Erythroblast (primary cell): ENCODE measurements at regions not wholly inside any gene's neighbourhood (a gene's known extent, or its start where the extent isn't known, plus 50 kb on each side); places are given as distances from the start of the nearest gene placed in this dataset.
"Not testable (repeated sequence)": the region's sequence is repeated elsewhere in the genome, so short reads cannot be mapped to it uniquely, and the experiment has no call there.

ENCODE experiments used
- DNase-seq, 2 experiments: peaks; one replicate each; lab custom pipeline; 2025; lab: John Stamatoyannopoulos, UW
- GATA1 ChIP-seq: IDR thresholded peaks from 2 replicates; pipeline ENCODE4 v1.6.1; 2011; ENCODE audit warnings: low read depth, mild to moderate bottlenecking, control low read depth, low read length, moderate library complexity
- POLR2A ChIP-seq: IDR thresholded peaks from 2 replicates; pipeline ENCODE4 v1.6.1; 2011; ENCODE audit warnings: mild to moderate bottlenecking, low read length

DNA sequence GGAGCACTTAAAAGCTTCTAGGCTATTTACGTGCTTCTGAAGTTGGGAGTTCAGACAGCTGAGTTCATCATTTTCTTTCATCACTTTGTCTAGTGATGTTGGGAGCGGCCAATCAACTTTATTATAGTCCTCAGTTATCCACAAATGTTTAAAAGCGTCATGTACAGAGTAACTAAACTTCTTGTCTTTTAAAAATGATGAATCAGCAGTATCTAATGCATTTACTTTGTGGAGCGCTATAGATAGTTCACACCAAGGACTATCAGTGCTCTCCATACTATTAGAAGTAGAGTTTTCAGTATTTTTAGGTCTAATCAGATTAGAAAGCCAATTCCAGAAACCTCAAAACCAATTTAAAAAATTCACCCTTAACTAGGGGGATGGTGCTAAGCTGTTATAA lies 778.7 kb upstream of the PRMT6 start:
- no peak for DNase-seq
- TF ChIP-seq GATA1 (no peak), POLR2A (no peak)

DNA sequence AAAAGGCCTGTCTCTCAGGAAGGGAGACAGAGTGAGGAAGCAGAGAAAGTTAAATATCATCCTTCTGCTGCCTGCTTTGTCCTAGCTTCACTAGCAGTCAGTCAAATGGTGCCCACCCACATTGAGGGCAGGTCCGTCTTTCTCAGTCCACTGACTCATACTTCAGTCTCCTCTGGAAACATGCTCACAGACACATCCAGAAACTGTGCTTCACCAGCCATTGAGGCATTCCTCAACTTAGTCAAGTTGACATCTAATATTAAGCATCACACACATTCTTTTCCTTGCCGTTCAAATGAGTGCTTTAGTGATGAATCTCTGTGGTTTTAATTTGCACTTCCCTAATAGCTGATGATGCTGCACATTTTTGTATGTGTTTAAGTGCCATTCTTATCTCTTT lies 777.8 kb upstream of the PRMT6 start:
- no peak for TF ChIP-seq POLR2A
- TF ChIP-seq GATA1, result no peak
- no peak for DNase-seq

DNA sequence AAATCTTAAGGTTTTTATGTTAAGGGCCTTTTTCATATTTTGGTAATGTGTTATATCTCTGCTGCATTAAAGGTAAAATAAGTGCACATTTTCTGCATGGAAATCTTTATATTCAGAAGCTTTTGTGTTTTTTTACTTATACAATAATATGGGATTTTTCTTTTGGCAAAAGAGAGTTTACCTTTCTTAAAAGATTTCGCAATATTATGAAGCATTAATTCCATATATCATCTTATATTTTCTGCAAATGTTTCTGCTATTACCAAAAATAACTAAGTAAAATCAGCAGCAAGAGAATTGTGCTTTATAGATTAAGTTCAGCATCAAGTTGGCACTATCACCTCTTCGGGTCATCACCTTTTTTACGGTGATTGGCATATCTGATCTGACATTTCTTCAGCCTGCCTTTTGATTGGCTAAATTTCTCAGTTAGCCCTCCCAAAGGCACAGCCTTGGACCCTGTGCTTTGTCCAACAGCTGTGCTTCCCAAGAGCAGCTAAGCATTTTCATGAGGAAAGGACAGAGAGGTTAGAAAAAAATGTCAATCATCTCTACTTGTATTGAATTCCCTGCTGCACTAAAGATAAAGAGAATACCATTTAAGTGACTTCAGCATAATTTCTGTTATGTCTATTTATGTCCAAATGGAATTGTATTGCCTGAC lies 767.1 kb upstream of the PRMT6 start:
- TF ChIP-seq GATA1 (no peak), POLR2A (no peak)
- no peak for DNase-seq

DNA sequence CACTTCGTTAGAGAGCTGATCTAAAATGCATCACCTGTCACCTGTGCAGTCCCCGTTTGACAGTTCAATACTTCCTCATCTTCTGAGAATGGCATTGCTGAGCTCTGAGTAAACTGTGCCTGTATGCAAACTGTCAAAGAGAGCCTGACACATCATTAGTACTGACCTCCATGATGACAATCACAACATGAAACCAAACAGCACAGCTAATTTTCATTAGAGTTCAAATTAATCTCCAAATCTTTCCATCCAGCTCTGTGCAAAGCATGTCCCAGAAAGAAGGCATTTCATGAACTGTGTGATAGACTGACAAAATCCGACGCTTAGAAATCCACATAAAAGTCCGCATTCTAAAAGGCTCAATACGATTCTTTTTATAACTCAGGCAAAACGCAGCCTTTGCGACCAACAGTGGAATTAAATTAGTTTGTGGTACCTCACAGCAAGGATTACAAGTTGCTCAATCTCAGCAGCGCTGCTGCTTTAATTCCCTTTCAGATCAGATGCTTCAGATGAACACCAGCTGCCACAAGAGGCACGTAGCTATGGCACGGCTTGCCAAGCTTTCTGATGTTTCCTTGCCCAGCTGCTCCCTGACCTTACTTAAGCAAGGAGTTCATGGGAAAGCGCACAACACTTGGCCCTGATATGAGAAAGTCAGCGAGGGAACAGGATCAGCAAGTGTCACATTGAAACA lies 765.5 kb upstream of the PRMT6 start:
- no peak for DNase-seq
- no peak for TF ChIP-seq POLR2A
- no peak for TF ChIP-seq GATA1

DNA sequence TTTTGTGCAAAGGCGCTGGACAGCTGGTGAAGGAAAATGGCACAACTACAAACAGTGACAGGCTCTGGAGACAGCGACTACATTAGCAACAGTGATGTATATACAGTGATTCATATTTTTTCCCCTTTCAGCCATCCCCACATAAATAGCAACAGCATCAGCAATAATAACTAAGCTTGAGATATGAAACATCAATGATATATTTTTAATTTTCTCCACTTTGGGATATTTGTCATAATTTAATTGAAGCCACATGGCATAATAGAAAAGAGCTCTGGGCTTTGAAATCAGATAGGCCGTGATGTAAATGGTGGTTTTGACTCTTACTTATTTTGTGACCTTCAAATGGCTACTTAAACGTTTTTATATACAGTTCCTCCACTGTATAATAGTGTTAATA lies 764.3 kb upstream of the PRMT6 start:
- DNase-seq, result no peak
- TF ChIP-seq POLR2A (no peak), GATA1 (no peak)

DNA sequence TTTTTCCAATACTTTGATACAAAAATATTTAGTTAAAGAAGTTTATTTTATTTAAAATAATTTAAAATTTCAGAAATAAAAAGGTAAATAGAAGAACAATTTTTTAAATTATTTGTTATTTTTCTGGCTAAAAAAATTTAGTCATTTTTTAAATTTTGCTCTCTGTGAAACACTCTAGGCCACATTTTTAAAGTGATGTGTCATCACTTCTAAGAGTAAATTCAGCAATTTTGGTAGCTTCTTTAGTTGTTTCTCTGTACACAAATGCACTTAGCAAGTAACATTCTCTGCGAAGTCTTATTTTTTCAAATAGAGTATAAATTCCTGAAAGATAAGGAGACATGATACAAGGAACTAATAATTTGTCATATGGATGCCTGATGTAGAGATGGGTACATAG lies 760.0 kb upstream of the PRMT6 start:
- no peak for TF ChIP-seq POLR2A
- TF ChIP-seq GATA1, result no peak
- DNase-seq, result no peak

DNA sequence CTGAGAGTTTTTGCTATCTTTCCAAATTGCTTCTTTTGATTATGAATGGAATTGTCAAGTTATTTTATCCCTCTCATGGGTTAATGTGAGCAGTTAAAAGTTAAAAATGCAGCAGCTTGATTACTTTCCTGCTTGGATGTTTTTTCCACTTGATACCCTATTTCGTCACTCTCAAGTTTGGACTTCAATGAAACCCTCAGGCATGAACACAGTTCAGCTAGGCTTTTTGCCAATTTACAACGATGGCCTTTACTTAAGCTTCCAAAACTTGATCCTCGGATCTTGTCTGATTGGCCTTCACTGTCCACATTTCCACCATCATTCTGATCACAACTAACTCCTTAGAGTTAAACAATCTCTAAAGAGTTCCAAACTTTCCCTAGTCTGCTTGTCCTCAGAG lies 752.4 kb upstream of the PRMT6 start:
- DNase-seq, result no peak
- TF ChIP-seq GATA1 (no peak), POLR2A (no peak)

DNA sequence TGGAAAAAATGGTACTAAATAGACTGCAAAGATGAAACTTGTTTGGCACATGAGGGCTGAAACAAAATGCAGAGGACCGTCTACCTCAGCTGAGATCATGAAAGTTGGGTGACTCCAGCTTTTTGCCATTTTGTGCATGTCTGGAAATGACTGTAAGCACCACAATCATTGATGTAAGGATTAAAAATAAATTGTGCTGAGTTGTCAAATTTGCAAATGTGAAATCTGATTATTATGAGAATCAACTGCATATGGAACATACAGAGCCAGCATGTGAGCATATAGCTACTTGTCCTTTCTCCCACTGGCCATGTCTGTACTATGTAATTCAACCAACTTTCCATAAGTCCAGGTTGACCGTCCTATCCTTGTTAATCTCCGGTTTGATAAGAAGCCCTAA lies 736.9 kb upstream of the PRMT6 start:
- no peak for TF ChIP-seq GATA1
- TF ChIP-seq POLR2A, result no peak

DNA sequence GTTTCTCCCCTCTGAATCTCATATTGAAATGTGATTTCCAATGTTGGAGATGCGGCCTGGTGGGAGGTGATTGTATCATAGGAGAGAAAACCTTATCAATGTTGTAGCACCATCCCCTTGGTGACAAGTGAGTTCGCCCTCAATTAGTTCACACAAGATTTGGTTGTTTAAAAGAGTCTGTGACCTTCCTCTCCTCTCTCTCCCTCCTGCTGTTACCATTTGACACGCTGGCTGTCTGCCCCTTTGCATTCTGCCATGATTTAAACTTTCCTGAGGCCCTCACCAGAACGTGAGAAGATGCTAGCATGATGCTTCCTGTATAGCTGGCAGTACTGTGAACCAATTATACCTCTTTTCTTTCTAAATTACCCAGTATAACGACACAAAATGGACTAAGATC lies 730.9 kb upstream of the PRMT6 start:
- DNase-seq, result no peak

More for the DNA sequence above, 736.9 kb upstream of the PRMT6 start:
- DNase-seq, result no peak

DNA sequence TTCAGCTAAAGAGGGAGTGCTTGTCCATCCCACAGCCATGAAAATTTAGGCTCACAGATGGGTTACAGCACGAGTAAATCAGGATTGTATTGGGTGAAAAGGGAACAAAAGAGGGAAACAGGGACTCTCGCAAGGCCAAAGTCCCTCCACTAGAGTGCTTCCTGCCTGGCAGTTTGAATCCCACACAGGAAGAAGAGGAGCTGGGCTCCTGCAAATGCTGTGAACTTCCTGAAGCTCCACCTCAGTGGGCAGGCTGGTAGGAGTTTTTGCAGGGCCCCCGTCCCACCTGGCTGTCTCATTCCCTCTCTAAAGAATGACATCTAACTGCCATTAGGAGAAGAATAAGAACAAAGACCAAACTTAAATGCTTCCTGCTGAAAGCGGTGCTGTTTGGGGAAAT lies 712.0 kb upstream of the PRMT6 start:
- TF ChIP-seq POLR2A (no peak), GATA1 (no peak)
- no peak for DNase-seq

More for the DNA sequence above, 730.9 kb upstream of the PRMT6 start:
- TF ChIP-seq POLR2A, result no peak

DNA sequence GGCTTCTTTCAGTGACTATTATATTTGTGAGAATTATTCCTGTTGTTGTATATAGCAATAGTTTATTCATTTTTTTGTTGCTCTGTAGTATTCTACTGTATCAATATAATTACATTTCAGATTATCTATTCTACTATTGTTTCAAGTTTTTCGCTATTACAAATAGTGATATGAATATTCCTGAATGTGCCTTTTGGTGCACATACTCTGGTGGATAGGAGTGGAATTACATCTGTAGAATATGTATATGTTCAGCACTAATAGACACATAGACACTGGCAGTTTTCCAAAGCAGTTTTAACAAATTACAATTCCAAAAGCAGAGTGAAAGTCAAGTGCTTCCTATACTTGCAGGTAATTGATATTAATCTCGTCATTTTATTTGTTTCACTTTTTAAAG lies 696.2 kb upstream of the PRMT6 start:
- TF ChIP-seq GATA1 (no peak), POLR2A (no peak)
- no peak for DNase-seq

DNA sequence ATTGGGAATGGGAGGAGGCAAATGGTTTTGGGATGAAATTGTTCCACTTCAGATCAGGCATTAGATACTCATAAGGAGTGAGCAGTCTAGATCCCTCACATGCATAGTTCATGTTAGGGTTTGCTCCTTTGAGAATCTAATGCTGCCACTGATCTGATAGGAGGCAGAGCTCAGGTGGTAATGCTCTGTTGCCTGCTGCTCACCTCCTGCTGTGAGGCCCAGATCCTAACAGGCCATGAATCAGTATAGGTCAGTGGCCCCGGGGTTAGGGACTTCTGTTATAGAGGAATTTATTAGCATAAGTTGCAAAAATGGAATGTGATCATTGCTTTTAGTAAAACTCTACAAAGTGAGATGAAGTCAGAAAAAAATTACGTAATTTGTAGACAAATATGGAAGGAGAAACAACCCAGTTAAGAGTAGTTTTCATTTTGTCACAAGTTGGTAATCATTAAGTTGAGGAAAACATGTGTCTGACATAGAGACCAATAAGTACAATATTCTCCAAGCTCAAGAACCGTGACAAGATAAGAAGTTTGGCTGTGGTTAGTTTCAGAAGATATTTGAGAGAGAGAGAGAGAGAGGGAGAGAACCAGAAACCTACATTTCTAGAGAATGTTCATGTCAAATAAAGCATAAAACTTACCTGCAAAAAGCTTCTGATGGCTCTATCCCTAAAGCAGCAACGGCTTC lies 689.7 kb upstream of the PRMT6 start:
- TF ChIP-seq GATA1 (no peak), POLR2A (no peak)
- DNase-seq, result no peak

DNA sequence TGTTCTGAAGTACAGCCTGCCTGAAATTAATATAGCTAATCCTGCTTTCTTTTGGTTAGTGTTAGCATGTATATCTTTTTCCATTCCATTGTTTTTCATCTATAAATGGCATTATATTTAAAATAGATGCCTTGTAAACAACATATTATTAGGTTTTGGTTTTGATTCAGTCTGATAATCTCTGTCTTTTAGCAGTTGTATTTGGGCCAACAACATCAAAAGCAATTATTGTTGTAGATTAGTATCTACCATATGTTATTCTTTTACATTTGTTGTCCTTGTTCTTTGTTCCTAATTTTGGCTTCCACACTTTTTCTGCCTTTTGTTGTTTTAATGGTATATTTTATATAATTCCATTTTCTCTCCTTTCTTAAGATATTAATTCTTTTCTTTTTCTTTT lies 678.2 kb upstream of the PRMT6 start:
- TF ChIP-seq POLR2A (no peak), GATA1 (no peak)

DNA sequence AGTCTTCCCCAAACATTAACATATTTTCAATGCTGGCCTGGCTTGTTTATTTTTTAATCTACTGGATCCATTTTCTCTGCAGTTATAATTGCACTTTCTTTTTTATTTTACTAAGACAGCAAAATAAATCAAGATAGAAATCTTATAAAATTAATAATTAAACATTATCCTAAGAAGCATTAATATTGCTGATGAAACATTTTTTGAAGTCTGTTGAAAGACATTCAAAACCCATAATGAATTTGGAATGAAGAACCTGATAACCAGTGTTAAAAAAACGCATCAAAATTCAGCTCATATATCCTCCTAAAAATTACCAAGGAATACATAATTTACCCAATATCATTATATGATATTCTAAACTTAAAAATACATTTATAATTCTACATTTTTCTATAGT lies 675.7 kb upstream of the PRMT6 start:
- TF ChIP-seq POLR2A (no peak), GATA1 (no peak)
- no peak for DNase-seq

More for the DNA sequence above, 678.2 kb upstream of the PRMT6 start:
- DNase-seq, result no peak

DNA sequence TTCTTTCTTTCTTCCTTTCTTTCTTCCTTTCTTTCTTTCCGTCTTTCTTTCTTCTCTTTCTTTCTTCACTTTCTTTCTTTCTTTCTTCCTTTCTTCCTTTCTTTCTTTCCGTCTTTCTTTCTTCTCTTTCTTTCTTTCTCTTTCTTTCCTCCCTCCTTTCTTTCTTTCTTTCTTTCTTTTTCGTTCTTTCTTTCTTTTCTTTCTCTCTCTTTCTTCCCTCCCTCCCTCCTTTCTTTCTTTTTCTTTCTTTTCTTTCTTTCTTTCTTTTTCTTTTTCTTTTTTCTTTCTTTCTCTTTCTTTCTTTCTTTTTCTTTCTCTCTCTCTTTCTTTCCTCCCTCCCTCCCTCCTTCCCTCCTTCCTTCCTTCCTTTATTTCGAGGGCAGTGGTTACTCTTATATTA lies 667.3 kb upstream of the PRMT6 start:
- not testable (repeated sequence) for DNase-seq
